ENCODE measurements at regions not wholly inside any gene's neighbourhood (a gene's known extent, or its start where the extent isn't known, plus 50 kb on each side); places are given as distances from the start of the nearest gene placed in this dataset.

DNA sequence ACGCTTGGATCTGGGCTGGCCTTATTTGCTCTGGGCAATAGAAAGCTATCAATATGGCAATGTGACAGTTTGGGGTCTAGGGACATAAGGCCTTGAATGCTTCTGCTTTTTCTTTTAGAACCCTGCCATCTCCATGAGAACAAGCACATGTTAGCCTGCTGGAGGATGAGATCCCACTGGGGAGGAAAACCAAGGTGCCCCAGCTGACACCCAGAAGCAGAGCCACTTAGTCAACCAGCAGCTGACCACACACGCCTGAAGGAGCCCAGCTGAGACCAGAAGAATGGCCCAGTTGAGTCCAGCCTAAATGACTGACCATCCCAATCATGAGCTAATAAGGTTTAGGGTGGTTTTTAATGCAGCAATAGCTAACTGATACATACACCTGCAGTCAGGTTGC lies 171.2 kb downstream of the AHSP start:
- POLR2A ChIA-PET, result interaction anchor here (1.0 to 1.5 kb wide), 2 partner anchors 13 to 190 kb away, joined by 3 to 7 read pairs; partner anchors contain the start of gene RUSF1
- CTCF ChIA-PET, result interaction anchor here (1.2 to 4.7 kb wide), 5 partner anchors 14 to 243 kb away, joined by 3 to 28 read pairs (median 4); partner anchors contain the start of gene ZNF267
- WGBS (ENCODE audit: insufficient coverage, insufficient replicate concordance, low lambda C conversion rate, missing lambda C conversion rate), result 42% methylated on average over 2 of the region's 2 CpGs

DNA sequence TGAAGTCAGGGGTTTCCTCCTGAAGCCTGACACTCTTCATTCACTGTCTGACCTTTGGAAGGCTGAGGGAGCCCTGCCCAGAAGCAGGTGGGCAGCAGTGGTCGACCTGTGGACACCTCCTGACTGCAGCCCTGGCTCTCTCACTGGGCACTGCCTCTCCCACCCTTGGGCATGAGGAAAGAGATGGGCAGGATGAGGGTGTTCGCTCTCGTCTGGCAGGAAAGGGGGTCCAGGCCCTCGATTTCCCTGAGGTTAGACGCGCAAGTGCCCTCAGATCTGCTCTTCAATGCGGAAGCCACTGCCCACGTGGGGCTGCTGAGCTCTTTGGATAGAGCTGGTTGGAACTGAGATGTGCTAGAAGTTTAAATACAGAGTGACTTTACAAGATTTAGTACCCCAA lies 171.9 kb downstream of the AHSP start:
- Histone ChIP-seq H3K4me1 (ENCODE audit: control insufficient read depth, insufficient read depth, low read length) (peaks cover 5% of the 10 kb centered on the region; the same call in 1 of the 2 replicates), H3K36me3 (ENCODE audit: control insufficient read depth in 2 of 2, insufficient read depth in 2 of 2, low read length in 1 of 2) (peaks cover 6 to 15% of the 10 kb centered on the region in 2 experiments; a peak in 3 of 4 replicates), H3K9me3 (replicated peaks; ENCODE audit: control insufficient read depth, insufficient read depth, low read length) (no peaks in the 10 kb centered on the region; the same call in 2 of the 3 replicates), H3K9ac (ENCODE audit: control insufficient read depth, insufficient read depth, low read length) (no peak overlapping the region), H3K4me2 (ENCODE audit: control insufficient read depth, insufficient read depth) (no peak overlapping the region), H3K27ac (ENCODE audit: control insufficient read depth, insufficient read depth) (no peak overlapping the region), H3K4me3 (no peak overlapping the region), H3K79me2 (ENCODE audit: control insufficient read depth, insufficient read depth, low read length) (peaks cover 23% of the 10 kb centered on the region), H4K20me1 (ENCODE audit: control insufficient read depth, insufficient read depth) (no peaks in the 10 kb centered on the region; the same call in 1 of the 2 replicates), H2AFZ (ENCODE audit: control insufficient read depth, low read depth, low read length) (no peak overlapping the region), H3K27me3 (replicated peaks in 1 of 2; ENCODE audit: control insufficient read depth in 2 of 2, insufficient read depth in 2 of 2, low read length in 1 of 2) (no peaks in the 10 kb centered on the region)
- FAIRE-seq (no peak), ATAC-seq (no peak), DNase-seq (ENCODE audit: low read depth, low spot score) (no peak)
- BruUV-seq (replicated peaks), result no TSS peak
- in situ Hi-C loops (cut with MboI), result loop anchor here (5.0 kb wide), 2 partner anchors 187 to 242 kb away; partner anchors contain the start of gene ARMC5
- ChIA-PET SMC1A (ENCODE audit: uncharacterized antibody, unreplicated experiment) (interaction anchor here (1.1 kb wide), 1 partner anchor 244 kb away, joined by 5 read pairs; no protein-coding TSS in a partner anchor), RAD21 (ENCODE audit: unreplicated experiment) (interaction anchor here (5.1 kb wide), 1 partner anchor 241 kb away, joined by 21 read pairs; the partner anchor contains the start of gene ARMC5), CTCF (interaction anchor here (1.2 to 4.7 kb wide), 3 partner anchors 14 to 243 kb away, joined by 3 to 28 read pairs (median 6); a partner anchor contains a TSS), POLR2A (interaction anchor here (1.0 to 1.5 kb wide), 2 partner anchors 13 to 191 kb away, joined by 3 to 7 read pairs; partner anchors contain the start of gene RUSF1)
- intact Hi-C loops (cut with micrococcal nuclease; ENCODE audit: unreplicated experiment), result no loop called here
- 67% methylated on average over 8 of the region's 8 CpGs for WGBS (ENCODE audit: insufficient coverage, insufficient replicate concordance, low lambda C conversion rate, missing lambda C conversion rate)
- no peak for TF ChIP-seq SUZ12 (IDR thresholded peaks at IDR 0.05; ENCODE audit: unreplicated experiment)
- TF ChIP-seq, protein P1, sequence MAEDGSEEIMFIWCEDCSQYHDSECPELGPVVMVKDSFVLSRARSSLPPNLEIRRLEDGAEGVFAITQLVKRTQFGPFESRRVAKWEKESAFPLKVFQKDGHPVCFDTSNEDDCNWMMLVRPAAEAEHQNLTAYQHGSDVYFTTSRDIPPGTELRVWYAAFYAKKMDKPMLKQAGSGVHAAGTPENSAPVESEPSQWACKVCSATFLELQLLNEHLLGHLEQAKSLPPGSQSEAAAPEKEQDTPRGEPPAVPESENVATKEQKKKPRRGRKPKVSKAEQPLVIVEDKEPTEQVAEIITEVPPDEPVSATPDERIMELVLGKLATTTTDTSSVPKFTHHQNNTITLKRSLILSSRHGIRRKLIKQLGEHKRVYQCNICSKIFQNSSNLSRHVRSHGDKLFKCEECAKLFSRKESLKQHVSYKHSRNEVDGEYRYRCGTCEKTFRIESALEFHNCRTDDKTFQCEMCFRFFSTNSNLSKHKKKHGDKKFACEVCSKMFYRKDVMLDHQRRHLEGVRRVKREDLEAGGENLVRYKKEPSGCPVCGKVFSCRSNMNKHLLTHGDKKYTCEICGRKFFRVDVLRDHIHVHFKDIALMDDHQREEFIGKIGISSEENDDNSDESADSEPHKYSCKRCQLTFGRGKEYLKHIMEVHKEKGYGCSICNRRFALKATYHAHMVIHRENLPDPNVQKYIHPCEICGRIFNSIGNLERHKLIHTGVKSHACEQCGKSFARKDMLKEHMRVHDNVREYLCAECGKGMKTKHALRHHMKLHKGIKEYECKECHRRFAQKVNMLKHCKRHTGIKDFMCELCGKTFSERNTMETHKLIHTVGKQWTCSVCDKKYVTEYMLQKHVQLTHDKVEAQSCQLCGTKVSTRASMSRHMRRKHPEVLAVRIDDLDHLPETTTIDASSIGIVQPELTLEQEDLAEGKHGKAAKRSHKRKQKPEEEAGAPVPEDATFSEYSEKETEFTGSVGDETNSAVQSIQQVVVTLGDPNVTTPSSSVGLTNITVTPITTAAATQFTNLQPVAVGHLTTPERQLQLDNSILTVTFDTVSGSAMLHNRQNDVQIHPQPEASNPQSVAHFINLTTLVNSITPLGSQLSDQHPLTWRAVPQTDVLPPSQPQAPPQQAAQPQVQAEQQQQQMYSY (CRISPR knock-in tag; IDR thresholded peaks at IDR 0.05), result no peak
- TF ChIP-seq, protein P2, sequence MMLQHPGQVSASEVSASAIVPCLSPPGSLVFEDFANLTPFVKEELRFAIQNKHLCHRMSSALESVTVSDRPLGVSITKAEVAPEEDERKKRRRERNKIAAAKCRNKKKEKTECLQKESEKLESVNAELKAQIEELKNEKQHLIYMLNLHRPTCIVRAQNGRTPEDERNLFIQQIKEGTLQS (IDR thresholded peaks at IDR 0.05; ENCODE audit: borderline replicate concordance, extremely low read depth, low read depth, low read length), result no peak
- TF ChIP-seq RAD51 (IDR thresholded peaks at IDR 0.05), result no peak
- TF ChIP-seq ZNF217 (IDR thresholded peaks at IDR 0.05), result no peak
- TF ChIP-seq PAX5 (IDR thresholded peaks at IDR 0.05; ENCODE audit: borderline replicate concordance, low read depth, low read length), result no peak
- no peak for TF ChIP-seq WRNIP1 (IDR thresholded peaks at IDR 0.05; ENCODE audit: borderline replicate concordance, low read depth, low read length)
- TF ChIP-seq CBX3 (IDR thresholded peaks at IDR 0.05; ENCODE audit: borderline replicate concordance, low read depth), result no peak

More for the DNA sequence above, 171.2 kb downstream of the AHSP start:
- Histone ChIP-seq H3K4me3 (no peak overlapping the region), H2AFZ (ENCODE audit: control insufficient read depth, low read depth, low read length) (no peak overlapping the region), H3K4me2 (ENCODE audit: control insufficient read depth, insufficient read depth) (no peak overlapping the region), H3K36me3 (ENCODE audit: control insufficient read depth in 2 of 2, insufficient read depth in 2 of 2, low read length in 1 of 2) (peaks cover 3 to 10% of the 10 kb centered on the region in 2 experiments; a peak in 3 of 4 replicates), H3K9me3 (replicated peaks; ENCODE audit: control insufficient read depth, insufficient read depth, low read length) (no peaks in the 10 kb centered on the region; the same call in 2 of the 3 replicates), H3K79me2 (ENCODE audit: control insufficient read depth, insufficient read depth, low read length) (peaks cover 23% of the 10 kb centered on the region), H3K27me3 (replicated peaks in 1 of 2; ENCODE audit: control insufficient read depth in 2 of 2, insufficient read depth in 2 of 2, low read length in 1 of 2) (no peaks in the 10 kb centered on the region), H3K4me1 (ENCODE audit: control insufficient read depth, insufficient read depth, low read length) (peaks cover 5% of the 10 kb centered on the region; the same call in 1 of the 2 replicates), H4K20me1 (ENCODE audit: control insufficient read depth, insufficient read depth) (no peaks in the 10 kb centered on the region; the same call in 1 of the 2 replicates), H3K9ac (ENCODE audit: control insufficient read depth, insufficient read depth, low read length) (no peak overlapping the region), H3K27ac (ENCODE audit: control insufficient read depth, insufficient read depth) (no peak overlapping the region)
- intact Hi-C loops (cut with micrococcal nuclease; ENCODE audit: unreplicated experiment) (no loop called here), in situ Hi-C loops (cut with MboI) (loop anchor here (5.0 kb wide), 2 partner anchors 187 to 242 kb away; partner anchors contain the start of gene ARMC5)
- ChIA-PET SMC1A (ENCODE audit: uncharacterized antibody, unreplicated experiment) (interaction anchor here (0.8 to 1.2 kb wide), 4 partner anchors 14 to 266 kb away, joined by 3 to 5 read pairs (median 3); a partner anchor contains a TSS), RAD21 (ENCODE audit: unreplicated experiment) (interaction anchor here (1.1 to 5.1 kb wide), 2 partner anchors 14 to 240 kb away, joined by 3 to 21 read pairs; partner anchors contain the start of gene ARMC5)
- DNase-seq (ENCODE audit: low read depth, low spot score), result no peak
- no peak for FAIRE-seq
- TF ChIP-seq ZNF274 (IDR thresholded peaks at IDR 0.05; ENCODE audit: insufficient read depth, insufficient read length) (no peak), RB1 (IDR thresholded peaks at IDR 0.05; ENCODE audit: borderline replicate concordance) (no peak), TAF1 (IDR thresholded peaks at IDR 0.05; ENCODE audit: borderline replicate concordance, low read depth, low read length) (no peak), RAD51 (IDR thresholded peaks at IDR 0.05) (no peak), IKZF1 (conservative IDR thresholded peaks at IDR 0.05) (no peak)
- TF ChIP-seq, protein P3, sequence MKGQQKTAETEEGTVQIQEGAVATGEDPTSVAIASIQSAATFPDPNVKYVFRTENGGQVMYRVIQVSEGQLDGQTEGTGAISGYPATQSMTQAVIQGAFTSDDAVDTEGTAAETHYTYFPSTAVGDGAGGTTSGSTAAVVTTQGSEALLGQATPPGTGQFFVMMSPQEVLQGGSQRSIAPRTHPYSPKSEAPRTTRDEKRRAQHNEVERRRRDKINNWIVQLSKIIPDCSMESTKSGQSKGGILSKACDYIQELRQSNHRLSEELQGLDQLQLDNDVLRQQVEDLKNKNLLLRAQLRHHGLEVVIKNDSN (IDR thresholded peaks at IDR 0.05; ENCODE audit: borderline replicate concordance, extremely low read length, insufficient read depth, low read depth, low read length), result no peak
- no TSS peak for BruUV-seq (replicated peaks)
- no peak for ATAC-seq

Measured in GM12878 (cell line).